HG03558 (cell line): ENCODE measurements at regions not wholly inside any gene's neighbourhood (a gene's known extent, or its start where the extent isn't known, plus 50 kb on each side); places are given as distances from the start of the nearest gene placed in this dataset.
A peak's percentile ranks its signal among the peaks of the same experiment; 100 is the strongest.

Experiments
- ATAC-seq: cut with Tn5 transposase; IDR thresholded peaks from one replicate; pipeline ENCODE4 v1.9.1; 2021; ENCODE audit warnings: moderate number of reproducible peaks; ENCODE audit not compliant: unreplicated experiment; ENCODE audit errors: extremely low read depth

DNA sequence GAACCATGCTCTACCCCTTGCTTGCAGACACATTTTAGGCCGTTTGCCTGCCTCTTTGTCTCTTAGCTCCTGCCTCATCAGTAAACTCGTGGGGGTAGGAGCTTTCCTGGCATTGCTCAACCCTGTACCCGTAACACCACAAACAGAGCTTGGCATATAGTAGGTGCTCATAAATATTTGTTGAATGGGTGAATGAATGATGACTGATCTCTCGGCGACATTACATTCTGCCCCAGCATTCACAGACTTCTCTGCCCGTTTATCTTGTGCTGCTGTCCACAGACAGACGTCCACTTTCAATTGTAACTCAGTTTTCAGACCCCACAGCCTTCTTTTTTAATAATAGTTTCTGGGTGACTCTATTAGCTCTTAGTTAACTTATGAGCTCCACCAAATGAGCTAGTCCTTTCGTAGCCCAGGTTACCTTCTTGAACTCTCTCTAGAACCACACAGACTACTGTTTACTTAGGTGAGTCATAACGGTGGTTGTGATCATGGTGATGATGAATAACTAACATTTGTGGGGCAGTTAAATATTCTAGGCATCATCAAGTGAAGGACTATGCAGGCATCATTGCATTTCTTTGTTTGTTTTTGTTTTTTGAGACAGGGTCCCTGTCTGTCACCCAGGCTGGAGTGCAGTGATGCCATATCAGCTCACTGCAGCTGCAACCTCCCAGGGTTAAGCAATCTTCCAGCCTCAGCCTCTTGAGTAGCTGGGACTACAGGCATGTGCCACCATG lies 188.4 kb downstream of the ADAMTS15 start:
- ATAC-seq, result peak; percentile 78

DNA sequence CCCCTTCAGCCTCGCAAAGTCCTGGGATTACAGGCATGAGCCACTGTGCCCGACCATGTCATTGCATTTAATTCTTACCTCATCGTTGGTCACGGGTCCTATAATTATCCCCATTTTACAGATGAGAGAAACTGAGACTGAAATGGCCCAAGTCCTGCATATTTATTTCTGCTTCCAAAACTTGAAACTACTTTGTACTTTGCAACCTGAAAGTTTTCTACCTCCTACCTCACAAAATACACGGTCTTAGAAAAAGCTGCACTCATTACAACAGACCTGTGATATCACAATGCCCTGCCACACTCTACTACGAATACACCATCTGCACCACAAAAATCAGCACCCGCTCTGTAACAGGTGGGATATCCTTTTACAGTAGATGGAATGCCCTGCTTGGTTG lies 189.1 kb downstream of the ADAMTS15 start:
- ATAC-seq, result no peak

DNA sequence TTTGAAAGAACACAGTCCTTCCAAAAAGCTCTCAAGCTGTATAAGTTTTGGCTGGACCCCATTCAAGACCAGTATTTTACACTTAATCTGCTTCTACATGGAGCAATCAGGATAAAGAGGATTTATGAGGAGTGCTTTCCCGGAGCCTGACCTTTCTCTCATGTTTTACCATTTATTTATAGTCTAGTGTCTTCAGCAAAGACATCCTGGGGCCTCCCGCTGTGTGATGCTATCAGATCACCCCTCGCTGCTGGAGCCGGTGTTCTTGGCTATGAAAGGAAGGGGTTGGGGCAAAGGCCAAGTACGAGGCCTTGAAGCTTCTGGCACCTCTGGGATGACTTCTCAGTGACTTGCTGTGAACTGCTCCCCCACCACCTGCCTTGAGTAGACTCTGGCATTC lies 189.6 kb downstream of the ADAMTS15 start:
- no peak for ATAC-seq

DNA sequence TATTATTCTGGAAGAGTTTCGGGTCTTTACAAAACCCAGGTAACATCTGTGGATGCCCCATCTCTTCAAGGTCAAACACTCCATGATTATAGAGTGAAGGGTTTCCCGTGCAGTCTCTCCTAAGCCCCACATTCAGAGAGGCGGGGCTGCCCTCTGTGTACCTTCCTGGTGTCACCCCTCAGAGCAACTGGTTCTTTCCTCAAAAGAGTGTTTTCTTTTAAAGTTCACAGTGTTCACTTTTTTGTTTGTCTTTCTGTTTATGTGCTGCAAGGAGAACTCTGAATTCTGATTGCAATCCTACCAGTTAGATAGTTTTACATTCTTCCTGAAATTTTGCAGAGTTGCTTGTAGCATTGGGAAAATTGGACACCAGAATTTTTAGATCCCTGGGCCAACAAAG lies 190.2 kb downstream of the ADAMTS15 start:
- ATAC-seq, result no peak

DNA sequence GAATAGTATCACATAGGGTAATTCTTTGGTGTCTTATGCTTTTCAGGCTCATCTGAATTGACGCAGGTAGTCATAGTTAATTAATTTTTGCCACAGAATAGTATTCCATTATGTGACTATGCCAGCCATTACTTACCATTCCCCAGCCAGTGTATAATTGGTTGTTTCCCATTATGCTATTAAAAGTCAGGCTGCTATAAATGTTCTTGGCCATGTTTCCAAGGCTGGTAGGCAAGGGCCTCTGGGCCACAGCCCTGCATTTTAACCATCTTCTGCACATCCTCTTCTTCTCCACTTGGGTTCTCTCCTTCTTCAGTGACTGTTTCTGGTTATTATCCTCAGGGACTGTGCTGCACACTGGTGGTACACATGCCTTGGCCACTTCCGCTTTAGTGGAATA lies 190.9 kb downstream of the ADAMTS15 start:
- no peak for ATAC-seq

DNA sequence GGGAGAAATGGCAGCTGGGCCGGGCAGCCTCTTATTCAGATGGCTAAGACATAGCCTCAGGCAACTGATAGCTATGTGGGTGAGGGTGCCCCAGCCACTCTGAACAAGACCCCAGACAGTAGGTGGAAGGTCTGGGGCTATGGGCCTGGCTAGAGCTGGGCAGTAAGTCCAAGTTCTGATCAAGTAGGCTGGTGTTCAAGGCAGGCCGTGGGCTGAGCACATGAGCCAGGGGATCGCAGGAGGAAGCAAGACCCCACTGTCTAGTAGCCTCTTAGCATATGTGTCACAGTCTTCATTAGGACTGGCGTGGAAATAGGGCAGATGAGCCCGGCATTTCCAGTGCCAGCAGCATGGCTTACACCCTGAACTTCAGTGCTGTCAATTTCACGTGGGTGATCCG lies 192.1 kb downstream of the ADAMTS15 start:
- ATAC-seq, result no peak

DNA sequence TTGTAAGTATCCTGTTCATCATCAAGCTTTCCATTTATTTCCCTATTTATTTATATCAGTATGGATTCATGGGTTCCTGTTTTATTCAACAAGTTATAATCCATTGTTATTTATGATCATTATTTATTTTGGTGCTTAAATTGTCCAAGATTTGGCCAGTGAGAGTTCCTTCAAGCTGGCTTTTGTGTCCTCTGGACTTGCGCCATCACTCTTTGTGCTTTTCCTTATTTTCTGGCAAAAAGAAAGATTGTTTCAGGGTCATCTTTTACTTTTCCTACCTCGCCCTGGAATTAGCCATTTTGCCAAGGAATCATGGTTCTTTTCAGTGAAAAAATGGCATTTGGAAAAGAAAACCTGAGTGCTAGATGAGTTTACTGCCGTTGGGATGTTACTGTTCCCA lies 193.4 kb downstream of the ADAMTS15 start:
- ATAC-seq, result no peak

DNA sequence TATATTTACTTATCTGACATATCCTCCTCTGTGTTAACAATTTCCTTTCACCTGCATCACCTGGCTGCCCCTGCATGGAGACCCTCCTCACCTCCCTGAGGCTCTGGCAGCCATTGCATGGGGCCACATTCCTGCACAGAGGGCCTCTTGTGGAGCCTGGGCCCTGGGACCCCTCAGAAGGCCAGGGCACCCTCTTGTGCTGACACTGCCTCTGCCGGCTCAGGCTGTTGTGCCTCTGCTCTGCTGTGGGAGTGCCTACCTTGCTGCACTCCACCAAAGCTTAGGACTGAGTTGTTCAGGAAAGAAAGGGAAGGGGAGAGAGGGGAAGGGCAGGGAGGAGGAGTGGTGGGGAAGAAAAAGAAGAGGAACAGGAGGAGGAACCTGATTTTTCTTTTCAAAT lies 194.5 kb downstream of the ADAMTS15 start:
- ATAC-seq, result no peak

DNA sequence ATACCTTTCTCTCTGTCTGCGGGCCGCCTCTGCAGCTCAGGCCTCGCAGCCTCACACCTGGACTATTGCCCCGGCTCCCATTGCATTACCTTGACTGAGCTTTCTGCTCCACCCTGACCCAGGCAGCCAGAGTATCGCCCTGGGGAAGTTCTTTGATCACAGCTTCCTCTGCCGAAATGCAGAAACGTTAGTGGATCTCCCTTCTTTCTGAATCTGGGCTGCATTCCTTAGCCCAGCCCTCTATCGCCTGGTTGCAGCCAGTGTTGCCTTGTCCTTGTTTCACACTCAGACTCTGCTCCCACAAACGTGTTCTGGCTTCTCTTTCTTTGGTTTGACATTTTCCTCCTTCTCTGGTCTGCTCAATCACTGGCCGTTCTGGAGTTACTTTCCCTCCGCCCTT lies 195.7 kb downstream of the ADAMTS15 start:
- no peak for ATAC-seq

- no peak for ATAC-seq
These were observed 196.9 kb downstream of the ADAMTS15 start for GRCh38 chr11:130645164-130645842.

- no peak for ATAC-seq
These were observed 197.4 kb downstream of the ADAMTS15 start for GRCh38 chr11:130645843-130646197.

GRCh38 chr11:130646881-130647280 lies 198.4 kb downstream of the ADAMTS15 start:
- ATAC-seq, result no peak

DNA sequence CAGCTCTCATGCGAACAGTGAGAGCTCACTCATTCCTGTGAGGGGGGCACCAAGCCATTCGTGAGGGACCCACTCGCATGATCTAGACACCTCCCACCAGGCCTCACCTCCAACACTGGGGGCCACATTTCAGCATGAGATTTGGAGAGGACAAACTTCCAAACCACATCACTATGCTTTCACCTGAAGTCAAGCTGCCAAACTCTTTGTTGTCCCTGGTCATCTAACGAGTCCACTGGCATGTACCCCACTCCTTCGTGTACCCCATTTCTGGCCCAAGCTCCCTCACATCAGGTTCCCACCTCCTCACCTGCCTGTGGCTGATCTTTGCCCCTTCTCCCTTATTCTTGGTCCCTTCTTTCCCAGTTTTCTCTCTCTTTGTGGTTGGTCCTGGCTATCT lies 198.9 kb downstream of the ADAMTS15 start:
- ATAC-seq, result no peak

DNA sequence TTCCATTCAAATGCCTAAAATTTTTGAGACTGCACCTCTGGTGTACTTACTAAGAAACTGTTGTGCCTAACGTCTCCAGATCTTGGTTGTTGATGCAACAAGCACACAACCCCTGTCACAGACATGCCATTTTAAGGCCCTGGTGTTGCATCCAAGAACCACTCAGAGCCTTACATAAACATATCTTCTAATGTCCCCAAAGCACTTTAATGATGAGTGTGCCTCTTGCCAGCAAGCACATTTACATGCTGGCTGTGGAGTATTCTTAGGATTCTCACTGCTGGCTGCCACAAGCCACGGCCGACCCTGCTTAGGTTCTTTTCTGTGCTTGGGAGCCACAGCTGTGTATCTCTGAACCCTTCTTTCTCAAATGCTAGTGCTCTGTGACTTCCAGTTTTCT lies 201.4 kb downstream of the ADAMTS15 start:
- ATAC-seq, result no peak

DNA sequence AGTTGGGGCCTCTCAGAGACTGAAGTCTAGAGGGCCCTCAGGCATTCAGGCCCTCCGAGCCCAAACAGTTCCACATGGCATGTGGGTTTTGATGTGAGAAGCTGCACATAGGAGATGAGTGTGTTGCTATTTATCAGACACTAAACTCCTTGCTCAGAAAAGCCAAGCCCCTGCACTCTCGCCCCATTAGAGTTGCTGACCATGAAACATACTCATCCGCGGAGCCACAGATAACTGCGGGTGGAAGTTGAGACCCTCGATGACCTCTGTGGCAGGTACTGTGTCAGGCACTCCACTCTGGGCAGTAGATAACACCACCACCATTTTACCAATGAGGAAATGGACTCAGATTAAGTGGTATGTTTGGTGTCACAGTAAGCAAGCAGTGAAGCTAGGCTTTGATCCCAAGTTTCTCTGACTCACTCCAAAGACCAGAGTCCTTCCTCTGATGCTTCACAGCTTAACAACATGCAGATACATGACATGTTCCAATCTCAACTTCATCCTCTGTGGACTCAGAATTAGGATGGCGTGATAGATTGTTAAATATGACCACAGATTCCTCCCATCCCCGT lies 202.1 kb downstream of the ADAMTS15 start:
- ATAC-seq, result no peak

- ATAC-seq, result no peak
These were observed 202.8 kb downstream of the ADAMTS15 start for GRCh38 chr11:130651066-130651855.

GRCh38 chr11:130652671-130653335 lies 204.4 kb downstream of the ADAMTS15 start:
- no peak for ATAC-seq

DNA sequence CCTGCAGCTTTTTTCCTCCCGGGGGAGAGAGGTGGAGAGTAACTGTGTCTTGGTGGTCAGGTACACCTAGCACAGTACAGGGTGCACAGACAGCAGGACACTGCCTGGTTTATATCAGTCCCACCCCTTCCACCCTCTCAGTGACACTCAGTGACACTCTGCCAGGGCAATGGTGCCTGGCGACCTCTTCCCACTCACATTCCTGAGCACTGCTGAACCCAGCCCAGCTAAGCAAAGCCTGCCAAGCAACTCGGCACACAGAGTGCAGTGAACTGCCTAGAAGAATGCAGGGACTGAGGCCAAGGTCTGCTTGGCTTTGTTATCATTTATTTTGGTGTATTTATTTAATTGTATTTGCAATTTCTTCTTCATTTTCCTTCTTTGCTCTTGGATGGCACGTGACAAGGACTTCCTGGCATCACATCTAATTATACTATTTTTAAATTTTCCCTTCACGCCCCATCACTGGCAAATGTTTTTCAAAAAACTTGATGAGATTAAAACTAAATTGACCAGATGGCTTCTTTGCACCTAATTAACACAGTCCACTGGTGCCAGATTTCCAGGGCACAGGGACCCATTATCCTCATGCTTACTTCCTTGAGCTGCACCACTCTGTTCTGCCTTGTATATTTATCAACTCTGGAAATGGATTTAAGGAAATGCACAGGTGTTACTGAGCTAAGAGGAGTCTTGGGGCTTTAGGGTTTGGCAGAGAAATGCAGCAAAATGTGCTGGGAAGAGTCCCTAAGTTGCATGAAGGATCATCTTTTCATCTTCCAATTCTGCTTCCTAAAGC lies 205.6 kb downstream of the ADAMTS15 start:
- no peak for ATAC-seq

GRCh38 chr11:130655300-130655699 lies 206.9 kb downstream of the ADAMTS15 start:
- ATAC-seq, result no peak

DNA sequence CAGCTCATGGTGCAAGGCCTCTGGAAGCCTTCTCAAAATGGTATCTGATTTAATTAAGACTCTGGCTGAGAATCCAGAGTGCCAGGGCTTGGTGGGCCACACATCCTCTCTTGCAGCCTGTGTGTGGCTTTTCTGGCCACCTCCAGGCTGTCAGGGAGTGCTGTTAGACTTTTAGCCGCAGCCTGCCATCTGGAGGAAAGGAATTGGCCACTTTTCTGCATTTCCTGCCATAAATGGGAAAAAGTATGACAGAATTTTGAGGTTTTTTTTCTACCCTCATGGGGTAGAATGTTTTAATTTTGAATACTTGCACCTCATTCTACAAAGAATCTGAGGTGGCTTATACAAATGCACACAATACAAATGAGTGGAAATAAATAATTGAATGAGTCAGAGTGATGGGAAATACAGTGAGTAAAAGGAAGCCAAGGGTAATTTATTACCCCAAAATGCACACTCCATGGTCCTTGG lies 218.4 kb downstream of the ADAMTS15 start:
- ATAC-seq, result no peak
